ENCODE measurements at regions not wholly inside any gene's neighbourhood (a gene's known extent, or its start where the extent isn't known, plus 50 kb on each side); places are given as distances from the start of the nearest gene placed in this dataset.

- no peak for DNase-seq
- no peaks in the 10 kb centered on the region for H3K36me3 ChIP-seq (ENCODE audit: control insufficient read depth, insufficient read depth, low read length)
- TF ChIP-seq, protein P1, sequence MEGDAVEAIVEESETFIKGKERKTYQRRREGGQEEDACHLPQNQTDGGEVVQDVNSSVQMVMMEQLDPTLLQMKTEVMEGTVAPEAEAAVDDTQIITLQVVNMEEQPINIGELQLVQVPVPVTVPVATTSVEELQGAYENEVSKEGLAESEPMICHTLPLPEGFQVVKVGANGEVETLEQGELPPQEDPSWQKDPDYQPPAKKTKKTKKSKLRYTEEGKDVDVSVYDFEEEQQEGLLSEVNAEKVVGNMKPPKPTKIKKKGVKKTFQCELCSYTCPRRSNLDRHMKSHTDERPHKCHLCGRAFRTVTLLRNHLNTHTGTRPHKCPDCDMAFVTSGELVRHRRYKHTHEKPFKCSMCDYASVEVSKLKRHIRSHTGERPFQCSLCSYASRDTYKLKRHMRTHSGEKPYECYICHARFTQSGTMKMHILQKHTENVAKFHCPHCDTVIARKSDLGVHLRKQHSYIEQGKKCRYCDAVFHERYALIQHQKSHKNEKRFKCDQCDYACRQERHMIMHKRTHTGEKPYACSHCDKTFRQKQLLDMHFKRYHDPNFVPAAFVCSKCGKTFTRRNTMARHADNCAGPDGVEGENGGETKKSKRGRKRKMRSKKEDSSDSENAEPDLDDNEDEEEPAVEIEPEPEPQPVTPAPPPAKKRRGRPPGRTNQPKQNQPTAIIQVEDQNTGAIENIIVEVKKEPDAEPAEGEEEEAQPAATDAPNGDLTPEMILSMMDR (IDR thresholded peaks at IDR 0.05; ENCODE audit: insufficient read depth in 1 of 2, low read depth in 1 of 2, low read length in 1 of 2, severe bottlenecking in 1 of 2, unreplicated experiment in 1 of 2): no peak
- H3K27ac Mint-ChIP-seq (ENCODE audit: unreplicated experiment): no peak overlapping the region
- H3K9me3 ChIP-seq: no peaks in the 10 kb centered on the region
- no peak overlapping the region for H3K4me3 Mint-ChIP-seq (ENCODE audit: unreplicated experiment)
- H3K4me1 ChIP-seq: no peaks in the 10 kb centered on the region
- intact Hi-C loops (cut with micrococcal nuclease; ENCODE audit: unreplicated experiment): no loop called here
- ChIA-PET CTCF (no interaction called here), POLR2A (no interaction called here)
- H3K4me3 ChIP-seq (ENCODE audit: low read depth, low read length): no peak overlapping the region
- H3K9me3 Mint-ChIP-seq (ENCODE audit: unreplicated experiment): no peaks in the 10 kb centered on the region
- BruUV-seq (replicated peaks): no TSS peak
- H3K27me3 Mint-ChIP-seq (ENCODE audit: insufficient read depth, unreplicated experiment): peaks cover 3% of the 10 kb centered on the region
- no peaks in the 10 kb centered on the region for H3K27me3 ChIP-seq (replicated peaks; ENCODE audit: control insufficient read depth, insufficient read depth, low read length)
- no peaks in the 10 kb centered on the region for H3K4me1 Mint-ChIP-seq (ENCODE audit: low read depth, unreplicated experiment)
- H3K36me3 Mint-ChIP-seq (ENCODE audit: insufficient read depth, unreplicated experiment): no peaks in the 10 kb centered on the region
Observed at GRCh38 chr16:49161191-49161590, 120.4 kb downstream of the CBLN1 start.

DNA sequence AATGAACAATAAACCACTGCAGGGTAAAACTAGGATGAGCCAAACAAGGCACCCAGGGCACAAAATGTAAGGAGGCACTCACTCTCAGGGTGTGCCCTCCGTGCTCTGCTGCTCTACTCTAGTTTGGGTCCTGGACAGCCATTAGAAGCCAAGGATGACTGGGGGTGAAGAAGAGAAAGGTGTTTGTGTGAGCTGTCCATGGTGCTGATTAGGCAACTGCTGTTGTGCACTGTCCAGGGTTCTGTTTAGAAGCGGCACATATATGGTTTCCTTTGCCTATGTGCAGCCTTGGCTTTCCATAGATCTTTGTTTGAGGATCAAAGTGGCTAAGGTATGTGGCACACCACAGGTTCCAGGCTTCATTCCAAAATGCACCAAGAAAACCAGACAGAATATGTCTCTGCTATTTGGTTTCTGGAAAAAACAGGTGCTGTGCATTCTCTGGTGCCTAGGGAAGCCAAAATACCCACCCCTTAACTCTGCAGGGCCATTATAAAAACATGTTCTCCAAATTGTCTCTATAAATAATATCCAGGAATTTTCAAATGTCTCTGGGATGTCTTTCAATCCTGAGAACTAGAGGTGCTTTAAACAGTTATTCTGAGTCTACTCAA, 123.5 kb downstream of the CBLN1 start:
- H3K4me3 Mint-ChIP-seq (ENCODE audit: unreplicated experiment): no peak overlapping the region

DNA sequence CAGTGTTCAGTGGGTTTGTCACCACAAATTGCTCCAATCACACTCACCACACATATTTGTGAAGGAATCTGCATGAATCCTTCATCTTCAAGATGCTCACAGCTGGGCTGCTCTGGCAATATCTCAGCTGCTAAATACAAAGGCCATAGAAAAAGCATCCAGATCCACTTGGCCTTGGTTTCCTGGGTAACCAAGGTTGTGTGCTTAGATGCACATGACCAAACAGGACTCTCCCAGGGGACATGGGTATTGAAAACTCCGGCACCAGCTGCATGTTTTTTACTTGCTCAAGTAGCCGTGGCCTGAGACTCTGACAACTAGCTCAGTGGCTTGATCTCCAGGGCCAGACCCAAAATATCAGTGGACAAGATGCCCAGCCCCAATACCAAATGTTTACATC, 131.3 kb downstream of the CBLN1 start:
- TF ChIP-seq, protein P1 (IDR thresholded peaks at IDR 0.05; ENCODE audit: insufficient read depth in 1 of 2, low read depth in 1 of 2, low read length in 1 of 2, severe bottlenecking in 1 of 2, unreplicated experiment in 1 of 2): no peak

More for the DNA sequence above, 123.5 kb downstream of the CBLN1 start:
- H3K36me3 ChIP-seq (ENCODE audit: control insufficient read depth, insufficient read depth, low read length): no peaks in the 10 kb centered on the region
- CTCF ChIA-PET: no interaction called here
- no peaks in the 10 kb centered on the region for H3K27me3 ChIP-seq (replicated peaks; ENCODE audit: control insufficient read depth, insufficient read depth, low read length)
- no peak overlapping the region for H3K4me3 ChIP-seq (ENCODE audit: low read depth, low read length)
- H3K36me3 Mint-ChIP-seq (ENCODE audit: insufficient read depth, unreplicated experiment): no peaks in the 10 kb centered on the region
- H3K27ac Mint-ChIP-seq (ENCODE audit: unreplicated experiment): no peak overlapping the region
- H3K27me3 Mint-ChIP-seq (ENCODE audit: insufficient read depth, unreplicated experiment): no peaks in the 10 kb centered on the region
- no TSS peak for BruUV-seq (replicated peaks)
- H3K4me1 Mint-ChIP-seq (ENCODE audit: low read depth, unreplicated experiment): no peaks in the 10 kb centered on the region
- no peaks in the 10 kb centered on the region for H3K9me3 Mint-ChIP-seq (ENCODE audit: unreplicated experiment)
- peak; percentile 56 to 68 for DNase-seq
- H3K4me1 ChIP-seq: no peaks in the 10 kb centered on the region
- POLR2A ChIA-PET: no interaction called here
- intact Hi-C loops (cut with micrococcal nuclease; ENCODE audit: unreplicated experiment): no loop called here
- H3K9me3 ChIP-seq: 0 out of 2 replicates have a peak, but pooled peaks cover 3% of the 10 kb centered on the region
- TF ChIP-seq, protein P1 (IDR thresholded peaks at IDR 0.05; ENCODE audit: insufficient read depth in 1 of 2, low read depth in 1 of 2, low read length in 1 of 2, severe bottlenecking in 1 of 2, unreplicated experiment in 1 of 2): no peak

More for the DNA sequence above, 131.3 kb downstream of the CBLN1 start:
- no peaks in the 10 kb centered on the region for H3K4me1 Mint-ChIP-seq (ENCODE audit: low read depth, unreplicated experiment)
- no TSS peak for BruUV-seq (replicated peaks)
- H3K36me3 ChIP-seq (ENCODE audit: control insufficient read depth, insufficient read depth, low read length): no peaks in the 10 kb centered on the region
- no peaks in the 10 kb centered on the region for H3K4me1 ChIP-seq
- H3K27me3 ChIP-seq (replicated peaks; ENCODE audit: control insufficient read depth, insufficient read depth, low read length): no peaks in the 10 kb centered on the region
- H3K27ac Mint-ChIP-seq (ENCODE audit: unreplicated experiment): no peak overlapping the region
- no peaks in the 10 kb centered on the region for H3K27me3 Mint-ChIP-seq (ENCODE audit: insufficient read depth, unreplicated experiment)
- ChIA-PET CTCF (no interaction called here), POLR2A (no interaction called here)
- no peak for DNase-seq
- H3K9me3 ChIP-seq: 0 out of 2 replicates have a peak, but pooled peaks cover 3% of the 10 kb centered on the region
- no peaks in the 10 kb centered on the region for H3K36me3 Mint-ChIP-seq (ENCODE audit: insufficient read depth, unreplicated experiment)
- intact Hi-C loops (cut with micrococcal nuclease; ENCODE audit: unreplicated experiment): no loop called here
- no peak overlapping the region for H3K4me3 Mint-ChIP-seq (ENCODE audit: unreplicated experiment)
- peaks cover 6% of the 10 kb centered on the region for H3K9me3 Mint-ChIP-seq (ENCODE audit: unreplicated experiment)
- no peak overlapping the region for H3K4me3 ChIP-seq (ENCODE audit: low read depth, low read length)

All from Caco-2 (cell line).